Hepatocyte (in vitro differentiated cells): ENCODE measurements at regions not wholly inside any gene's neighbourhood (a gene's known extent, or its start where the extent isn't known, plus 50 kb on each side); places are given as distances from the start of the nearest gene placed in this dataset.

Source experiments
- DNase-seq: peaks from one replicate; pipeline ENCODE4 v3.0.0-alpha.2; 2016; ENCODE audit warnings: low spot score
- H2AFZ ChIP-seq: fragments of 200-600 bp; sonication (generic); 2 replicates; pipeline ENCODE4 v1.6.0; 2016; ENCODE audit warnings: antibody characterized with exemption, mild to moderate bottlenecking
- H3K27ac ChIP-seq: fragments of 200-600 bp; sonication (generic); 2 replicates; pipeline ENCODE4 v1.5.1; 2016; ENCODE audit warnings: mild to moderate bottlenecking
- H3K27me3 ChIP-seq: fragments of 200-600 bp; sonication (generic); 2 replicates; pipeline ENCODE4 v1.6.1; 2016
- H3K36me3 ChIP-seq: fragments of 200-600 bp; sonication (generic); replicated peaks from 2 replicates; pipeline ENCODE4 v1.5.1; 2016; ENCODE audit warnings: low read depth; ENCODE audit not compliant: insufficient read depth
- H3K4me1 ChIP-seq: fragments of 200-600 bp; sonication (generic); 2 replicates; pipeline ENCODE4 v1.5.1; 2016; ENCODE audit warnings: mild to moderate bottlenecking, moderate library complexity; ENCODE audit not compliant: insufficient read depth
- H3K4me2 ChIP-seq: fragments of 200-600 bp; sonication (generic); 2 replicates; pipeline ENCODE4 v1.6.0; 2016
- H3K4me3 ChIP-seq: fragments of 200-600 bp; sonication (generic); 2 replicates; pipeline ENCODE4 v1.5.1; 2016; ENCODE audit warnings: mild to moderate bottlenecking
- H3K79me2 ChIP-seq: fragments of 200-600 bp; sonication (generic); 2 replicates; pipeline ENCODE4 v1.6.0; 2017; ENCODE audit warnings: mild to moderate bottlenecking
- H3K9me2 ChIP-seq: fragments of 200-600 bp; sonication (generic); replicated peaks from 2 replicates; pipeline ENCODE4 v1.6.0; 2017; ENCODE audit warnings: mild to moderate bottlenecking; ENCODE audit not compliant: insufficient read depth
- H3K9me3 ChIP-seq: fragments of 200-600 bp; sonication (generic); 2 replicates; pipeline ENCODE4 v1.5.1; 2016; ENCODE audit warnings: low read depth, mild to moderate bottlenecking
- H4K20me1 ChIP-seq: fragments of 200-600 bp; sonication (generic); 2 replicates; pipeline ENCODE4 v1.6.0; 2016; ENCODE audit warnings: mild to moderate bottlenecking; ENCODE audit not compliant: insufficient read depth, poor library complexity, severe bottlenecking
- CTCF ChIP-seq: fragments of 200-600 bp; sonication (generic); IDR thresholded peaks from 2 replicates; pipeline ENCODE4 v1.5.1; 2016; ENCODE audit warnings: antibody characterized with exemption, mild to moderate bottlenecking; ENCODE audit not compliant: poor library complexity
- EZH2 ChIP-seq: fragments of 200-600 bp; sonication (generic); IDR thresholded peaks from 2 replicates; pipeline ENCODE4 v1.6.1; 2016; ENCODE audit warnings: antibody characterized with exemption, mild to moderate bottlenecking, borderline replicate concordance
- EZH2phosphoT487 ChIP-seq: fragments of 200-600 bp; sonication (generic); IDR thresholded peaks from one replicate; pipeline ENCODE4 v1.6.1; 2018; ENCODE audit warnings: antibody characterized with exemption, mild to moderate bottlenecking, low read depth, moderate library complexity; ENCODE audit not compliant: unreplicated experiment, severe bottlenecking
- WGBS: methylation state at CpG from one replicate; pipeline ENCODE4 v1.1.6; 2016; ENCODE audit warnings: low lambda C conversion rate; ENCODE audit errors: missing lambda C conversion rate; 5-methylcytosine and 5-hydroxymethylcytosine counted together

- no peak overlapping the region for H3K4me2 ChIP-seq
- H3K4me1 ChIP-seq = peaks cover 6% of the 10 kb centered on the region
- TF ChIP-seq EZH2phosphoT487 = no peak
- no peak for TF ChIP-seq CTCF
- no peak for TF ChIP-seq EZH2
- no peaks in the 10 kb centered on the region for H3K36me3 ChIP-seq
- H4K20me1 ChIP-seq = no peaks in the 10 kb centered on the region
- H2AFZ ChIP-seq = no peak overlapping the region
- 71% methylated on average over 1 of the region's 1 CpG for WGBS
- H3K27ac ChIP-seq = no peak overlapping the region
- H3K4me3 ChIP-seq = no peak overlapping the region
- no peaks in the 10 kb centered on the region for H3K9me2 ChIP-seq
- DNase-seq = no peak
- H3K27me3 ChIP-seq = no peaks in the 10 kb centered on the region
- H3K79me2 ChIP-seq = no peaks in the 10 kb centered on the region
- H3K9me3 ChIP-seq = no peaks in the 10 kb centered on the region
Observed at GRCh38 chr2:59746291-59746690, 807.2 kb downstream of the BCL11A start.

- Histone ChIP-seq H2AFZ (no peak overlapping the region), H3K4me2 (no peak overlapping the region), H3K27me3 (no peaks in the 10 kb centered on the region), H3K4me3 (no peak overlapping the region), H4K20me1 (no peaks in the 10 kb centered on the region), H3K4me1 (peaks cover 4% of the 10 kb centered on the region), H3K9me2 (no peaks in the 10 kb centered on the region), H3K36me3 (no peaks in the 10 kb centered on the region), H3K27ac (no peak overlapping the region), H3K79me2 (no peaks in the 10 kb centered on the region), H3K9me3 (no peaks in the 10 kb centered on the region)
- no peak for DNase-seq
- TF ChIP-seq CTCF (no peak), EZH2phosphoT487 (no peak), EZH2 (no peak)
- 94% methylated on average over 1 of the region's 1 CpG for WGBS
Observed at GRCh38 chr2:59745085-59745484, 808.4 kb downstream of the BCL11A start.

- H3K27ac ChIP-seq = no peak overlapping the region
- no peaks in the 10 kb centered on the region for H3K79me2 ChIP-seq
- no peak overlapping the region for H3K4me3 ChIP-seq
- TF ChIP-seq CTCF (no peak), EZH2phosphoT487 (no peak), EZH2 (no peak)
- no peak overlapping the region for H3K4me2 ChIP-seq
- DNase-seq = no peak
- H4K20me1 ChIP-seq = no peaks in the 10 kb centered on the region
- H3K9me2 ChIP-seq = no peaks in the 10 kb centered on the region
- no peaks in the 10 kb centered on the region for H3K36me3 ChIP-seq
- H3K27me3 ChIP-seq = no peaks in the 10 kb centered on the region
- 93% methylated on average over 1 of the region's 1 CpG for WGBS
- H2AFZ ChIP-seq = no peak overlapping the region
- no peaks in the 10 kb centered on the region for H3K4me1 ChIP-seq
- no peaks in the 10 kb centered on the region for H3K9me3 ChIP-seq
Observed at GRCh38 chr2:59744436-59744835, 809.0 kb downstream of the BCL11A start.

- H3K79me2 ChIP-seq = no peaks in the 10 kb centered on the region
- H3K9me3 ChIP-seq = no peaks in the 10 kb centered on the region
- H3K9me2 ChIP-seq = no peaks in the 10 kb centered on the region
- H3K27me3 ChIP-seq = no peaks in the 10 kb centered on the region
- H4K20me1 ChIP-seq = no peaks in the 10 kb centered on the region
- H3K4me1 ChIP-seq = no peaks in the 10 kb centered on the region
- H3K27ac ChIP-seq = no peak overlapping the region
- TF ChIP-seq EZH2 = no peak
- no peak for TF ChIP-seq CTCF
- no peak for TF ChIP-seq EZH2phosphoT487
- H3K4me3 ChIP-seq = no peak overlapping the region
- WGBS = 95% methylated on average over 3 of the region's 3 CpGs
- no peak overlapping the region for H3K4me2 ChIP-seq
- no peak overlapping the region for H2AFZ ChIP-seq
- no peak for DNase-seq
- no peaks in the 10 kb centered on the region for H3K36me3 ChIP-seq
Observed at GRCh38 chr2:59741840-59742239, 811.6 kb downstream of the BCL11A start.
